Posterior vena cava (tissue), 2 donors: ENCODE measurements at regions not wholly inside any gene's neighbourhood (a gene's known extent, or its start where the extent isn't known, plus 50 kb on each side); places are given as distances from the start of the nearest gene placed in this dataset.
"Not testable (repeated sequence)": the region's sequence is repeated elsewhere in the genome, so short reads cannot be mapped to it uniquely, and the experiment has no call there.

Experiments
- DNase-seq: peaks from one replicate; pipeline ENCODE4 v3.0.0-alpha.2; 2020; ENCODE audit warnings: low spot score
- intact Hi-C, 2 donors: fragments of 100-400 bp; cut with DNase I; formaldehyde crosslinking; loops; one replicate each; pipeline versions ENCODE4 v1.14.1 to v1.14.2; 2022 to 2023
- donor health status: DM: yes; HTN: yes; CAD: no.
- donor health status: DM: yes; HTN: yes; CAD: no.

DNA sequence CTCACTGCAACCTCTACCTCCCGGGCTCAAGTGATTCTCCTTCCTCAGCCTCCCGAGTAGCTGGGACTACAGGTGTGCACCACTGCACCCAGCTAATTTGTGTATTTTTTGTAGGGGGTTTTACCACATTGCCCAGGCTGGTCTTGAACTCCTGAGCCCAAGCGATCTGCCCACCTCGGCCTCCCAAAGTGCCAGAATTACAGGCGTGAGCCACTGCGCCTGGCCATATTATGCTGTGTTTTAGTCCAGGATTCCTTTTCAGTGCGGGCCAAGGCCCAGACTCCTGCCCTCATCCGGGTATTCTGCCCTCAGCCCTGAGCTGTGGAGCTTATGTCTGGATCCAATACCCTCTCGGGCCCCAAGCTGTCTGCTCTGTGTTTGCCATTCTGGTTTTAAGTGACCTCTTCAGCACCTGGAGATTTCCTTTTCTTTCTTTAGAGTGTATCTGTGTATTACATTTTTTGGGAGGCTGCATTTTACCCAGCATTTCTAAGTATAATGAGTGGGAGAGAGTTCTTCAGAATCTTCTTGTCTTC, 114.9 kb downstream of the BUB3 start:
- intact Hi-C loops = no loop called here

DNA sequence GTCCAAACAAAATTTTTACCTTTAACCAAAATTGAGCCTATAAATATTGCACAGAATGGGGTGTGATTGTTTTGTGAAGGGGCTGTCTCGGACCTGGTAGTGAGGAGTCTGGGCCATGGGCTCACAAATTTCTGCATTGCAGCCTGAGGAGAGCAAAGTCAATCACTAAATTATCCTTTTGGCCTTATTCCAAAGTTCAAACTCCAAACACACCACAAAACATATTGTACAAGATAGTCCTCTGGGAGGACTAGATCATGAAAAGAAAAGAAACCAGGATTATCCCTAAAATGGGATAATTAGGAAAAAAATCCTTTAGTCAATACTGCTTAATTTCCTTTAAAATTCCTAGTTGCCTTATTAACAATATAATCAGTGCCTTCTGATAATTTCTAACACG, 115.5 kb downstream of the BUB3 start:
- intact Hi-C loops = no loop called here
- DNase-seq = no peak

More for the DNA sequence above, 114.9 kb downstream of the BUB3 start:
- DNase-seq = no peak

DNA sequence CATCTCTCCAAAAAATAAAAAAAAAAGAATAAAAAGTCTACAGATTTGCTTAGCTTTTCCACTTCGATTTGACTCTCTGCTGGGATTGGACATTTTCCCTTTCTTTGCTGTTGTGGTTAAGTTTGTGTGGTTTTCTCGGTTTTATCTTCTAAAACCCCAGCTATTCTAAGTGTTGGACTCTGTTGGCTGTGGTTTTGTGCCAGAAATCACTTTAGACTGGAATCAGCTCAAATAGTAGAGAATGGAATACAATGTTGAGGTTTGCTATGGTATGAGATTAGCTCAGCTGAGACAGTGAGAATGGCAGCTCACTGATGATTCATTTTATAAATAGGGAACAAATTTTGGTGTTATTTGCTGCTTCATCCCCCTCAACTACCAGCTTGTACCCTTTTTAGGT, 116.0 kb downstream of the BUB3 start:
- no peak for DNase-seq

DNA sequence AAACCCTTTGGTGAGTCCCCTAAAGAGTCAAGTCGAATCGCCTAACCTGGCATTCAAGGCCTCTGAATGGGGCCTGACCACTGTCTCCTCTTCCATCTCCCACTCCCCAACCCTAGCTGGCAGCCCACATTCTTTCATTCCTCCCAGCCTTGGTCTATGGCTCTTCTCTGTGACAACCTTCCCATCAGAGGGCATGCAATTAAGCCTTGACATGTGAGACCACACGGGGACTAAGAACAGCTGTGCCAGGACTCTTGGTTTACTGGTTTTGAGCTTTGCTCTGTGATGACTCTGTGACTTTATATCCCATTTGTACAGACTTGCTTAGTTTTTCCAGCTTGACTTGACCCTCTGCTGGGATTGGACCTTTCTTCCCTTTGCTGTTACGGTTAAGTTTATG, 116.6 kb downstream of the BUB3 start:
- intact Hi-C loops = no loop called here
- no peak for DNase-seq

More for the DNA sequence above, 116.0 kb downstream of the BUB3 start:
- intact Hi-C loops = no loop called here

DNA sequence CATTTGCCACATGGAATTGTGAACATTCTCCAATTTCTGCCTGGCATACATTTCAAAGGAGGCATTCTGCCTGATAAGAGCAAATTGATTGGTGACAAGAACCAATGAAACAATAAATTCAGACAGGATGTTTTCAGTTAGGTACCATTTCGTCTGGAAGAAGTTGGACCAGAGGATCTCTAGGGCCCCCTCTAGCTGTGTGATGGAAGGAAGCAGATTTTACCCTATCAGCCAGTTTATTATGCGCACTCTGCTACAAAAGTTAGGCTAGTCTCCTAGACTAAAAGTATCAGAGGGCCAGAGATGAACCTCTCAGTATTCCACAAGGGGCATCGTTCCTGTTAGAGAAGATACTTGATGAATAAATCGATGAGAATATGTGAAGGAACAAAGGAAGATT, 118.0 kb downstream of the BUB3 start:
- no peak for DNase-seq
- intact Hi-C loops = no loop called here

DNA sequence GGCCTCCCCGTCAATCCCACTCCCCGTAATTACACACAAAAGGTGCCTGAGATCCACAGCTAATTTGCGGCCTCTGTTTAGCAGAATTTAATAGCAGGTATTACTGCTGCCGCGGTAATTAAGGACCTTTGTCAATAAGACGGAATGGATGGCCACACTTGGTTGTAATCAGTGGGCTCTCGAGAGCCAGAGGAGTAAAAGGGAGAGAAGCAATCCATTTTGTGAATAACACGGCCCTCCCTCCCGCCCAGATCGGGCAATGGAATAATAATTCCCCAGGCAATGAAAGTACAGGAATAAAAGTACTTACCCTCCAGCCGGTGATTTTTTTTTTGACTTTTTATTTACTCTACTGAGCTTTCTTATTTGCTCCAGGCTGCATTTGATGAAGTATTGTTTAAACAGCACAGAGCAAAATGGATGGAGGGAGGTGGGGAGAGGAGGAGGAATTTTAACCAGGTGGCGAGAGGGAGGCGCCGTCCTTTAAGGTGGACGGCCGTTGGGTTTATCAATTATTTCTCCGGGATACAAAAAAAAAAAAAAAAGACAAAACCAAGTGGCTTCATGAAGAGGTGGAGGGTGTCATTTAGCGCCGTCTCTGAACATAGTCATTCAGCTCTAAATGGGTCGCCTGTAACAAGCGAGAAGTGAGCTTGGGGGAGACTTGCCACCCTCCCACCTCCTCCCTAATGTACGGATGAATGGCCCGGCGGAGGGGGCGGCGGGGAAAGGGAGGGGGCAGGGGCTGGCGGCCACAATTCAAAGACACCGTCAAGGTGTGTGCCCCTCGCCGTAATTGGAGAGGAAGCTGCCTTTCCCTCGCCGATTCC, 120.3 kb downstream of the BUB3 start:
- intact Hi-C loops = no loop called here

DNA sequence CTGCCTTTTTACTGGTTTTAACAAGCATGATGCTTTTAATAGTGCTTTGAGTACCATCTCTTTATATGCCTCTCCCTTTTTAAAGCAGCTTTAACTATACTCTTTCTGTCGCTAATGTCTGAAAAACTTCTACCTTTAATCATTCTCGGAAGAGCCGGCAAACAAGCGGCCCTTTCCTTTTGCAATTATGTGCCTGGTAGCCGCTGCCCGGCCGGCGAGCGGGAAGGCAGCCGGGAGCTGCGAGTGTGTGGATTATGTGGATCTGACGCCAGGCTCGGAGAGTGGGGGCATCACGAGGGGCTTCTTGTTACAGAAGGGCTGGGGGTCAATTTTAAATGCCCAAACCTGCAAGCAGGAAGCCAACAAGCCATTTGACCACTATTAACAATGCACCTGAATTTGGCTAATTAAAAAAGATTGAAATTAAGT, 120.9 kb downstream of the BUB3 start:
- DNase-seq = no peak
- intact Hi-C loops = no loop called here

More for the DNA sequence above, 120.3 kb downstream of the BUB3 start:
- DNase-seq = no peak

DNA sequence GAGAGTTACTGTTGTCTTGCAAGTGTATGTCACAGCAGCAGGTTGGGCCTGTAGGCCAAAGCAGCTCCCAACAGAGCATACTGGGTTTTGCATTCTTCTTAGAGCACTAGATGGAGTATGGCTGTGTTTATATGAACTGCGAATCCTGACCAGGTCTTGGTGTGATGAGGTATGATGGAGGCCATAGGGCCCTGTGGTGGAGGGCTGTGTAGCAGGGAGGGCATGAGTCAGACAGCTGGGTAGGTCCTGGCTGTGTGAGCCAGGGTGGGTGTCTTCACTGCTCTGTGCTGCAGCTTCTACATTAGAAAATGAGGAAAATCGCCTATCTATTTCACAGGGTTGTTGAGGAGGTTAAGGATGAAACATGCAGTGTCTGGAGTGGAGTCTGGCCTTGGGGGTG, 124.2 kb downstream of the BUB3 start:
- intact Hi-C loops = no loop called here
- no peak for DNase-seq

DNA sequence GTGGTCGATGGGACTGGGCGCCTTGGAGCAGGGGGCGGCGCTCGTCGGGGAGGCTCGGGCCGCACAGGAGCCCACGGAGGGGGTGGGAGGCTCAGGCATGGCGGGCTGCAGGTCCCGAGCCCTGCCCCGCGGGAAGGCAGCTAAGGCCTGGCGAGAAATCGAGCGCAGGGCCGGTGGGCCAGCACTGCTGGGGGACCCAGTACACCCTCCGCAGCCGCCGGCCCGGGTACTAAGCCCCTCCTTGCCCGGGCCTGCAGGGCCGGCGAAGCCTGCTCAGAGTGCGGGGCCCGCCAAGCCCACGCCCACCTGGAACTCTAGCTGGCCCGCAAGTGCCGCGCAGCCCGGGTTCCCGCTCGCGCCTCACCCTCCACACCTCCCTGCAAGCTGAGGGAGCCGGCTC, 129.2 kb downstream of the BUB3 start:
- intact Hi-C loops = not testable (repeated sequence)

DNA sequence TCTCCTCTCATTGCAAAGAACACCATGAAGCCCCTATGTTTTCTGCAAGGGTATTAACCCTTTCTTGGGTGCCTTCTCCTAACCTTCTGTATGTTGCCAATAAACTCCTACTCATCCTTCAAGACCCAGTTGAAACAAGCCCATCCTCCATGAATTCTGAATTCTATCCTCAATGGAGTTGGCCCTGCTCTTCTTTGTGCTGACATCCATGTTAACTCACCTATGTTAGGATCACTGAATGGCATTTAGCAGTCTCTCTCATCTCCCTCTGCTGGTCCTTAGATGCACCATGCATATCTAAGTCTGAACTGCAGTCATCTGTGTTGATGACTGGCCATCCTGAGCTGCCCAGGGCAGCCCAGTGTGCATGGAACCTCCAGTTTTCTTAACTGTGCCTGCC, 129.8 kb downstream of the BUB3 start:
- DNase-seq = no peak
- intact Hi-C loops = no loop called here

More for the DNA sequence above, 129.2 kb downstream of the BUB3 start:
- DNase-seq = not testable (repeated sequence)

DNA sequence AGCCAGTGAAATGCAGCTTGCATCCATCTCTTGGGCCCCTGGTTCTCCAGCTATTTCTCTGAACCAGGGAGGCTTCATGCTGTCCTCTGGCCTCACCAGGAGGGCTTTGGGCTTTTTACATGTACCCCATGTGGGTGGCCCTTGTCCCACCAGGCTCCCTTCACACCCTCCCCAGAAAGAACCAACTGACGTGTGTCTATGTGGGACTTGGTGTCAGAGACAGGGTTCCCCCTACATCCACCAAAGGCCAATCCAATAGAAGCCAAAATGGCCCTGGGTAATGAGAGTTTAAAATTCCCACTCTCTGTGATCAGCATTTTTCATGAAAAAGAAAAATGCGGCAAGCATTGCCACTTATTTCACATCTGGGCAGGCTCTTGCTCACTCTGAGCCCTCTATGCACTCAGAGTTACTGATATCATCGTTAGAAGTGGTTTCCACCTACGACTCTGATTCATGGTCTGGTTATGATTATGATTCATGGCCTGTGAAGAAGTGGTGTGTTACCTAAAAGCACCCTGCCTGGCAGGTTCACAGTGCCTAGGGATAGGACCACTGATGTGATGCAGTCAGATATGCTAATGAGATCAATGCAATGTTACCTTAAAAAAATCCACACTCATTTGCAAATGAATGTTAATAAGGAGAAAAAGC, 133.5 kb downstream of the BUB3 start:
- no peak for DNase-seq
- intact Hi-C loops = no loop called here

DNA sequence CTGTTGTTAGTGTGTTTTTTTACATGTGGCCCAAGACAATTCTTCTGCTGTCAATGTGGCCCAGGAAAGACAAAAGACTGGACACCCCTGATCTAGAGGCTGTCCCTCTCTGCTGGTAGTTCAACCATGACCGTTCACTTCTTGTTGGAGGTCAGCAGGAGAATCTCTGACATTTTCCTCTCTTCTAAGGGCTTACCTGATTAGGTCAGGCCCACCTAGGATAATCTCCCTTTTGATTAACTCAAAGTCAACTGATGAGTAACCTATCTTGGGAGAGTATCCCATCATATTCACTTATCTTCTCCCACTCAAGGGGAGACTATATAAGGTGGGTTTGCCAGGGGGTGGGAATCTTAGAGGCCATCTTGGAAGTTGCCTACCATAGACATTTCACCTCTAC, 135.2 kb downstream of the BUB3 start:
- DNase-seq = no peak
- intact Hi-C loops = no loop called here

DNA sequence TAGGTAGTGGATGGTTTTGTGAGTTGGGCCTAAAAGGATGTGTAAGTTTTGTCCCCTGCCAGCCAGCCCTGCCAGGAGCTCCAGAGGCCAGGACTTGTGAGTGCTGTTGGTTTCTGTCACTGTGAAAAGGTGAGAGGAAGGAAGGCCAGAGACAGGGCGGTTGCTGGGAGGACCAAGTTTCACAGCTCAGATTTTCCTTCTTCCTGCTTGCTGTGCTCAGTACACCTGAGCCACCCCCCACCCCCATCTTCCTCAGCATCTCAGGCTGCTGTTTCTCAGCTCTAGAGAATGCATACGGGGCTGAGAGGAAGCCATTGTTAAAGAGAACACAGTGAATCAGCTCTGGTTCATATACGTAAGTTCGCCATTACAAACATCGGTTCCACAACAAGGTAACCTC, 139.9 kb downstream of the BUB3 start:
- intact Hi-C loops = no loop called here
- DNase-seq = no peak

DNA sequence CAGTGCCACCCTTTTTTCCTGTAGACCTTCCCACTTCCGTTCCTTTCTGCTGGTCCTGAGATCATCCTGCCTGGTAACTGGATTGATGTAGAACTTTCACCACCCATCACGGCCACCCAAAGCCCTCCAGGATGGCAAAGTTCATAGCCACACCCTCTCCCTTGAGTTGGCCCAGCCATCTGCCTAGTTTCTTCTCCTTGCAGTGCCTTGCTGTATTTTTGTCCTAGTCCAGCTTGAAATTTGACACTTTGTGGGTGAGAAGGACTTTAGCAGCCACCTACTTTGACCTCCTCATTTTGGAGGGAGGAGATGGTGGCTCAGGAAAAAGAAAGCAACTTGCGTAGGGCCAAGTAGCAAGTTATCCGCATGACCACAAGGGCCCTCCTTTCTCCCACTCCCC, 140.7 kb downstream of the BUB3 start:
- intact Hi-C loops = no loop called here

DNA sequence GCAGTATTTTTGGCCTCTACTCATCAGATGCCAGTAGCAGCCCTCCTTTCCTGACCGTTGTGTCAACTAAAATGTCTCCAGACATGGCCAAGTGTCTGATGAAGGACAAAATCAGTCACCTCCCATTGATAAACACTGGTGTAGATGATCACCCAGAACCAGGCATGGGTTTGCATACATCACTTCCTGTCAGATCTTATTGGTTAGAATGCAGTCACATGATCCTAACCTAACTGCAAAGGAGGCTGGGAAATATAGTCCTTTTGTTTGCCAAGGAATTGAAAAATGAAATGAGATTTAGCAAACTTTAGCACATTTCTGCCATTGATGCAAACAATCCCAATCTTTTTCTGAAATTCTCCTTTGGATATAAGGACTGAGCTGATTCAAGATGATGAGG, 141.4 kb downstream of the BUB3 start:
- DNase-seq = no peak
- intact Hi-C loops = no loop called here

More for the DNA sequence above, 140.7 kb downstream of the BUB3 start:
- DNase-seq = no peak

DNA sequence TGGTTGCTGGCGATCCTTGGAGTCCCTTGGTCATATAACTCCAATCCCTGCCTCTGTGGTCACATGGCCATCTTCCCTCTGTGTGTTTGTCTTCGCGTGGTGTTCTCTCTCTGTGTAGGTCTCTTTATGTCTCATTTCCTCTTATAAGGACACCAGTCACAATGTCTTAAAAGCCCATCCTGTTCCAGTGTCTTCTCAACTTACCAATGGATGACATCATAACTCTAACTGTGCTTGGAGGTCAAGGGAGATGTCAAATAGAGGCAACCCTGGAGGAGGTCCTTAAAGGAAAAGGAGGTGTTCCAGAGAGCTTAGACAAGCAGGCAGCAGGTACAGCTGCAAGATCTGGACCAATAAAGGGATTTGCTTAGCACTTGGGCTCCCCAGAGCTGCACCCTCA, 143.0 kb downstream of the BUB3 start:
- intact Hi-C loops = no loop called here
- no peak for DNase-seq

DNA sequence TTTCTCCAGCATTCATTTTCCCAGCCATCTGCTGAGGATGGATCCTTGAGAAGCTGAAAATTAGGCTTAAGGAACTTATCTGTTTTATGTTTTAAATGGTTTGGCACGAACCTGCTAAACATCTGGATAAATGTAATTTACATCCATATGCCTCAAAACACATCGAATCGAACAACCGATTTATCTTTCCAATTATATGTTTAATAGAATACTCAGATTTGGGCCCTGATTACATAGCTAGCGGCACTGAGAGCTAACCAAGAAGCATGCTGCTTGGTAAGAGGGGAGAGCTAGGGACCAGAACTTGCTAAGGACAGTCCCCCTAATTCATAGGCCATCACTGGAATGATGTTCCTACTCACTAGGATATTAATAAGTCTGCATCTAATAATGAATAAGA, 144.4 kb downstream of the BUB3 start:
- intact Hi-C loops = no loop called here
- DNase-seq = no peak

DNA sequence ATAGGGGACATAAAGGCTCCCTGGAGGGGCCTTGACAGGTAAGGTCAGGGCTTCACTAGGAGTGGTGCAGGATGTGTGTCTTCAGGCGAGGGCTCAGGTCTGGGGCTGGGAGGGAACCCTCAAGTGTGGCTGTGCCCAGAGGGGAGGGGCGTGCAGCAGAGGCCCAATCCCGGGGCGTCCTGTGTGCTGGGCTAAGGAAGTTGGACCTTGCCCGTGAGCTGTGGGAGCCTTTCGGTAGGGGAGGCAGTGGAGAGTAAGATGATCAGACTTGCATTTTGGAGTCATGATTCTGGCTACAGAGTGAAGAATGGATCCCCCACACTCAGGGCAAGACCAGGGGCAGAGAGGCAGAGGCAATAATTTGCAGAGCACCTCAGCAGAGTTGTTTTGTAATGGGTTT, 145.4 kb downstream of the BUB3 start:
- DNase-seq = no peak
- intact Hi-C loops = no loop called here

DNA sequence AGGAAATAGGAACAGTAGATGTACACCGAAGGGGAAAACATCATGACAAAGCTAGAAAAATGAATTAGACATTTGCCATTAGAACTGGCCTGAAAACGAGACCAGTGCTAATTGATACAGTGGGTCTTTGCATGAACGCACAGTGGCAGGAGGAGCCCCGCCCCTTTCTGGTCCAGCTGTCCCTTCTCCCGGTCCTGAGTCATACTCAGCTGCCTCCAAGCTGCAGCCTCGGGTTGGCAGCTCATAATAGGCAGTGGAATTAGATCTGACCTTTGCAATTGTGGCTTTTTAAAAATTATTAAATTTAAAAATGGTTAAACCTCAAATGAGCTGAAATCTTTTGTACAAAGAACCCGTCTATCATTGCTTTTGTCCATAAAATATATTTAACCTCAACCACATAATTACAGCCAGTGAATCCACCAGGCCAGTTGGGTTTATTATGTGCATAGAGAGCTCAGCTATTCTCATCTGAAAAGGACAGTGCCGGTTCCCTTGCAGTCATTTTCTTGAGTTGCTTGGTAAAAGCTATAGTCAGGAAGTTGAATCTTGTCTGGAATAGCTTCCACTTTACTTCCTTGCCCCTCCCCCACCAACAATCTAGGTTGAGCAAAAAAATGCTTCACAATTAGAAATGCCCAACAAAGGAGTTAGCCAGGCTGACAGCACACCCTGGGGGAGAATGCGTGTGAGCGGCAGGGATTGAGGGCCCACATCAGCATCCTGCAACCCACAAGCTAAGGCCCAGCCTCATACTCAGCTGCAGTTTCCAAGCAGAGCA, 147.1 kb downstream of the BUB3 start:
- DNase-seq = no peak
- intact Hi-C loops = no loop called here
